ENCODE measurements at regions not wholly inside any gene's neighbourhood (a gene's known extent, or its start where the extent isn't known, plus 50 kb on each side); places are given as distances from the start of the nearest gene placed in this dataset.

DNA sequence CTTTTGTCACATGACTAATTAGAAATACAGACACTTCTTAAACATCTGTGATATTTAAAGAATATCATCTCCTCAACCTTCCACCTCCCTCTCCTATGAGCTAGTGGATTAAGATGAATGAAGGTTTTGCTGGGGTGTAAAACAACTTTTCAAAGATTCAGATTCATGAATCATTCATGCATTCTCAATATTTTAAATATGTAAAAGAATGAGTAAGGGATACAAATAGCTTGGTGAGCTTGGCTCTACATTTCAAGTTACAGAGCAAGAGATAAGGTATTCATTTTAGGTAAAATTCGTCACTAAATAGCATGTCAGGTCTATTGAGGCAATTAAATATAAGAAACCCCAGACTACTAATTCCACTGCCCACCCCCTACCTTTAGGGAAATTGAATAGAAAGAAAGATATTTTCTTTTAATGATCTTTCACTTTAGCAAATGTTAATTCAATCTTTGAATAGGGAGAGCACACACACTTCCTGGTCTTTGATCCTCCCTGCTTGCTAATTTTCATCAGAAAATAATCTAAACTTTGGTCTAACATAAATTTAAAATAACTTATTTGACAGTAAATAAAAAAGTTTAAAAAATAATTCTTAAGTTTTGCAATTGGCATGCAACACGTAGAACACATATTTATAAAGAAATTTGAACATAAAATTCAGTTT is 486.9 kb upstream of the ITGA1 start:
- TF ChIP-seq, protein P1, sequence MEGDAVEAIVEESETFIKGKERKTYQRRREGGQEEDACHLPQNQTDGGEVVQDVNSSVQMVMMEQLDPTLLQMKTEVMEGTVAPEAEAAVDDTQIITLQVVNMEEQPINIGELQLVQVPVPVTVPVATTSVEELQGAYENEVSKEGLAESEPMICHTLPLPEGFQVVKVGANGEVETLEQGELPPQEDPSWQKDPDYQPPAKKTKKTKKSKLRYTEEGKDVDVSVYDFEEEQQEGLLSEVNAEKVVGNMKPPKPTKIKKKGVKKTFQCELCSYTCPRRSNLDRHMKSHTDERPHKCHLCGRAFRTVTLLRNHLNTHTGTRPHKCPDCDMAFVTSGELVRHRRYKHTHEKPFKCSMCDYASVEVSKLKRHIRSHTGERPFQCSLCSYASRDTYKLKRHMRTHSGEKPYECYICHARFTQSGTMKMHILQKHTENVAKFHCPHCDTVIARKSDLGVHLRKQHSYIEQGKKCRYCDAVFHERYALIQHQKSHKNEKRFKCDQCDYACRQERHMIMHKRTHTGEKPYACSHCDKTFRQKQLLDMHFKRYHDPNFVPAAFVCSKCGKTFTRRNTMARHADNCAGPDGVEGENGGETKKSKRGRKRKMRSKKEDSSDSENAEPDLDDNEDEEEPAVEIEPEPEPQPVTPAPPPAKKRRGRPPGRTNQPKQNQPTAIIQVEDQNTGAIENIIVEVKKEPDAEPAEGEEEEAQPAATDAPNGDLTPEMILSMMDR (IDR thresholded peaks at IDR 0.05; ENCODE audit: poor library complexity) = no peak
- TF ChIP-seq EZH2 (IDR thresholded peaks at IDR 0.05; ENCODE audit: borderline replicate concordance) = no peak

All from hepatocyte (in vitro differentiated cells).